NCI-H2081 (cell line): ENCODE measurements at regions not wholly inside any gene's neighbourhood (a gene's known extent, or its start where the extent isn't known, plus 50 kb on each side); places are given as distances from the start of the nearest gene placed in this dataset.
"Not testable (repeated sequence)": the region's sequence is repeated elsewhere in the genome, so short reads cannot be mapped to it uniquely, and the experiment has no call there.

Experiments
- DNase-seq, 2 experiments: peaks; one replicate each; lab custom pipeline; 2025; lab: John Stamatoyannopoulos, UW

DNA sequence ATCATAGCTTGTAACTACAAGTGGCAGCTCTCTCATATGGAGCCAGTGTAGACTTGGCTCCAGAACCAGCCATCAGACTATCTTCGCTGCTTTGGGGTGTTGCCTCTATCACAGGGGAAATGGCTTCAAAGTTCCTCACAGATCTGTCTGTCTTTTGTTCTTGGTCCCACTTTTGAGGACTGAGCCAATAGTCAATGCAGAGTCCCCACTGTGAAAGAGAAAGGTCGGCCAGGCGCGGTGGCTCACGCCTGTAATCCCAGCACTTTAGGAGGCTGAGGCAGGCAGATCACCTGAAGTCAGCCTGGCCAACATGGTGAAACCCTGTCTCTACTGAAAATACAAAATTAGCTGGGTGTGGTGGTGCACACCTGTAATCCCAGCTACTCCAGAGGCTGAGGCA lies 86.9 kb upstream of the FZD7 start:
- DNase-seq, result not testable (repeated sequence)

DNA sequence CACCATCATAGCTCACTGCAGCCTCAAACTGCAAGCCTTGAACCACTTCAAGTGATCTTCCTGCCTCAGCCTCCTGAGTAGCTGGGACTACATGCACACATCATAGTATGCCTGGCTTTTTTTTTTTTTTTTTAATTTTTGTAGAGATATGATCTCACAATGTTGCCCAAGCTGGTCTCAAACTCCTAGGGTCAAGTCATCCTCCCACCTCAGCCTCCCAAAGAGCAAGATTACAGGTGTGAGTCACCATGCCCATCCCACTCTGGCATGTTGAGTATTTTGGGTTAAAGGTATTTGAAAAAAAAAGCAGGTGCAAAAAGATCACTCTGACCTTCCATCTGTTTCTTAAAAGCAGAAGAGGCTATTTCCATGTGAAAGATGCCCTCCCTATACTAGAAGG lies 86.4 kb upstream of the FZD7 start:
- DNase-seq, result no peak

DNA sequence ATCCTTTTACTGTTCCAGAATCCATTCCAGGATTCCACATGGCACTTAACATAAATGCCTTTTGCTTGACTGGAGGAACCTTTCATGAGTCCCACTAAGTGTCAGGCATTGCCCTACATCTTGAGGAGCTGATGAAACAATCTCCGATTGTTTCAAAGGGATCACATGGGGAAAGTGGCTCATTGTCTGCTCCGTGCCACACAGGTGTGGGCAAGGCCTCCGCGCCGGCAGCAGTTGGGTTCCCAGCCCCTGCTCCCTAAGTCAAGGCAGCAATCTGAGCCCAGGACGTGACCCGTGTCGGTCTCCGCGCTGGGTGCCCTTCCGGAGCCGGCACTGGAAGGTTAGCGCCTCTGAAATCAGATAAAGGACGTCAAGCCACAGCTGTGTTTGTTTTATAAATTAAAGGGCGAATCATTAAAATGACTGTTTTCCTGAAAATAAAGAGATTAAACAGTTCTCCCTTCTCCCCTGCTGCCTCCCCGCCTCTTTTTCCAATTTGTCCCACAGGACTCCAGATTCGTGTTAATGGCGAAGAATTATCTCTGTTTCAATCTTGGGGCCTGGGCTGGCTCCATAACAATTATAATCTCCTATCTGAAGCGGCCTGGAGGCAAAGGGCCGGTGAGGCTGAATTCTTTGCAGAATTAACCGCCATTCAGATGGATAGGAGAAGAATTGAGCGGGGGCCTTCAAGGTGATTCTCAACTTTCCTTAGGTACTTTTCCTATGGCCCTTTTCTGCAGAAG lies 84.3 kb upstream of the FZD7 start:
- peak in 1 of 2 experiments; percentile 16 for DNase-seq

DNA sequence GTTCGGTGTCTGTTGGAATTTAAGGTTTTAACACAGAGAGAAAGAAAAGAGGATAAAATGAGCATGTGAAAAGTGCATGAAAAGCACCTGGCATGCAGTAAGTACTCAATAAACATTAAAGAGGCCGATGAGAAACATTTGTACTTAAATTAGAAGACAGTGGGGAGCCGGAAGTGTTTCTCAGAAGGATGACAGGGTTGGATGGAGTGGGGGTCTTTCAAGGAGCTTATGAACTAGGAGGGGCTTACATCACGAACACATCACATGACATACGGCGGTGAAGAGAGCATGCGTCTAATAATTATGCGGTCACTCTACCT lies 83.8 kb upstream of the FZD7 start:
- no peak for DNase-seq

DNA sequence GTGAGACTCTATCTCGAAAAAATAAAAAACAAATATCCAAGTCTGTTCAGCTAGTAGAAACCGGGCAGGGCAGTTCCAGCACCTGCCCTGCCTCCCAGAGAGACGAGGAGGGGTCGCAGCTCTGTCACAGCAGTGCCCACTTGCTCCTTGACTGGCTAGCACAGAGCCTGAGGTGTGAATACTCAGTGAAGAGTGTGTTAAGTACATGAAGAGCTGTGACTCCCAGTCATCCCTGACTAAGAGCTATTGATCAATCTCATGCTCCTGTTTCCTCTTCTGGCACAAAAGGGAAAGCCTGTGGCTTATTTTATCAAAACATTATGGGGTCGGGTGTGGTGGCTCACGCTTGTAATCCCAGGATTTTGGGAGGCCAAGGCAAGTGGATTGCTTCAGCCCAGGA lies 83.0 kb upstream of the FZD7 start:
- no peak for DNase-seq

DNA sequence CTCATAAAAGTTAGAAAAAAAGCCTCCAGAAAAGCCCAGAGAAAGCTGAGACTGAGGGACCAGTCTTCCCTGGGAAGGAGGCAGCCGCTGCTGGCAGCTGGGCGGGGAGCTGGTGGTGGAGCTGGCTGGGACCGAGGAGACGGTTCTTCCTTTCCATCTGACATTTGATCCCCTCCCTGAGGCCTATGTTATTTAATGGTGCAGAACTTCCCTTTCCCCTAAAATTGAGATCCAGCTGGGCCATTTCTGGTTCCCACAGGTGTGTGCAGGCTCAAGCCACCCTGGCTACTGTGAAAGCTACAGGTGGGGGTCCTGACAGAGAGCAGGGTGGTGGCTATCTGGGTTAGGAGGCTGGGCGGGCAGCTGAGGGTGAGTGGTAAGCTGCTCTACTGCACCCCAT lies 81.5 kb upstream of the FZD7 start:
- peak in 1 of 2 experiments; percentile 34 for DNase-seq

DNA sequence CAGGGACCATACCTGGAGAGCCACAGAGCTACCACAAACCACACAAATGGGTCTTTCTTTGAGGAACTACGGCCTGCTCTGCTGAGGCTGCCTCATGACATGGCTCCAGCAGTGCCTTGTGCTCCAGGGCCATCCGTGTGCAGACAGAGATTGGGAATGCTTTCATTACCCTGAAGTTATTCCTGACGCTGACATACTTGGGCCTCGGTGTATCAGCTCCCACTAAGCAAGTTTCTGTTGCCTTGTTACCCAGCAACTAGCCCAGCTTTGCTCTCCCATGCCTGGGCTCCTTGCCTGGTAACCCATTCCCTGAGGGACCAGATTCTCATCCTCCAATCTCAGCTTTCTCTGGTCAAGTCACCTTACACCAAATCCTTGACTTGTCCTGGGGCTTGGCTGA lies 80.3 kb upstream of the FZD7 start:
- DNase-seq, result no peak

DNA sequence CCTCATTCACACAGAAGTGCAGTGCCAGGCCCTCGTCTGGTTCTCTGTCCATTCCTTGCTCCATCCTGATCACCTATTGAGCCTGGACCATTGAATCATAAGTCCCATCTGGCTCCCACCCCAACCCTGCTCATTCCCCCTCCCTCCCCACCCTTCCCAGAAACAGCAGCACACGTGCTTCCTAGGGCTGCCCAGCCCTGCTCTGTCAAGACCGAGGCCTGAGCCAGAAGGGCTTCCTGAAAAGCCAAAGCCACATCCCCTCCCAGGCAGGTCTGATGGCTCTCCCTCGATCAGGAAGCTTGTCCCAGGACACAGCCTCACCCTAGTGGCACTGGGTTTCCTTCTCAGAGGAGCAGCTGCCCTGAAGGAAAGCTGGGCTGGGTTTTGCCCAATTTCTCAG lies 79.8 kb upstream of the FZD7 start:
- no peak for DNase-seq

DNA sequence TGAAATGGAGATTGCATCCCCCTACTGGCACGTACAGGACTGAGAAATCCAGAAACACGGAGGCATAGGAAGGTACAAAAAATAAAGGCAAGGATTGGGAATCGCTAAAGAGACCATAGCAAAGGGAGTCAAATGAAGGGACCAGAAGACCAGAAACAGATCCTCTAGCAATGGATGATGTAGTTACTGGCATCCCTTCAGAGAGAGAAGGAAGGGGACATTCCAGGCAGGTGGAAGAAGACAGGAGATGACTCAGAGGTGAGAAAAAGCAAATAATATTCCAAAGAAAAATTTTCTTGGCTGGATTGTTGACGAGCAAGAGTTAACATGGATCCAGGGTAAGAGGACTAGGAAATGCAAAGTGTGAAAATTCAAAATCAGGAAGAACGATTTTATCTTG lies 78.4 kb upstream of the FZD7 start:
- no peak for DNase-seq

DNA sequence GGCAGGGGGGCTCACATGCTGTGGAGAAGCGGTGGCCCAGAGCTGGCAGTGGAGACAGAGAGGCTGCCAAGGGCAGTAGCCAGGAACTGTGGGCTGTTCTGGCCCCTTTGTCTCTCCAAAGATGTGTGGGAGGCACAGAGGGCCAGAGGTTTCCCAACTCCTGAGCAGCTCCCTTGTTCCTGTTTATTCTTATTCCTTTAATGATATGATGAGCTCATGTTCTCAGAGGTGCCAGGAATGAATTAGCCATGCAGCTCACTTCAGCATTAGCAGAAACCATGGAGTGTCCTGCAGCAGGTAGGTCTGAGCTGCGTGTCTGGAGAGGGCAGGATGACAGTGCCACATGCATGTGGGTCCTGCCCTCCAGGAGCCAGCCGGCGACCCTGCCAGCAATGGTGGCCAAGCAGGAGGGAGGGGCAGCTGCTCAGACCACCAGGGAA lies 77.9 kb upstream of the FZD7 start:
- DNase-seq, result no peak

DNA sequence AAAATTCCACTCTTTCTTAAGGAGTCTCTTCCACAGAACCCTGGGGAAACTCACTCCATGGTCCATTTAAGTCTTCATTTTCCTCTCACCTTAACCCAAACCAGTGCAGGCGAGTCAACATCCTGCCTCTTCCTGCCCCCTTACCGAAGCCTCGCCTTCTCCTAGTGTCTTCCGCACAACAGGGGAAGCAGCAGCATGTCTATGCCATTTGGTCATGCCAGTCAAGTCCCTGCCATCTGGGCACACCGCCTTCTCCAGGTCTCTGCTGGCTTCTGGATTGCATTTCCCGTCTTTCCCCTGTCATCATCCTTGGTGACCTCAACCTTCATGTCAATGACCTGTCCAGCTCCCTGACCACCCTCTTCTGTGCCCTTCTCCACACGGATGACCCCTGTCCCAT lies 77.3 kb upstream of the FZD7 start:
- no peak for DNase-seq

DNA sequence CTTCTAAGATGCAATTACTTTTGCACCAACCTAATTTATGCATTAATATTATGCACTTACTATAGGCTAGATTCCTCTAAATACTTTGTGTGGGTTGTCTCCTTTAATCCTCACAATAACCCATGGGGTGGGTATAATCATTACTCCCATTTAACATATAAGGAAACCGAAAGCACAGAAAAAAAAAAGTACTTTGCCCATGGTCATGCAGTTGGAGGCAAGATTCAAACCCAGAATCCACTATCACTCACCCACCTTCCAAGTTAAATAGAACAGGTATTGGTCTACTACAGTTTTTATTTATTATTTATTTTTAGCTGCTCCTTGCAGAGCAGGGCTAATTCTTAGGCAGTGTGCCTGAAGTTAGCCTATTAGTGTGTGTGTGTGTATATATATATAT lies 76.6 kb upstream of the FZD7 start:
- no peak for DNase-seq

DNA sequence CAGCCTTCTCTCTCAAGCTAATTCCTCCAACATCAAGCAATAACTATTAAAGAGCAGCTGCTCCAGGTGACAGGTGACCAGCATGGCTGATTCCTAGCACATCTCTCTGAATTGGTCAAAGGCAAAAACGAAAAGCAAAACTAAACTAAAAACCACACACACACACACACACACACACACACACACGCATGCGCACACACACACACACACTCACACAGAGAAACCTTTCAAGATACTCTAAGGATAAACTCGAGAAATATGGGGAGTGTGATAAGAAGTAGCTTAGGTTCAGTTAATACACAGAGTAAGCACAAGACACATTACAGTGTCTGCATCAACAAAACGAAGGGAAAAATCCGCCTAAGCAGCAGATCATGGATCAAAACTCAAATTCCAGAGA lies 74.5 kb upstream of the FZD7 start:
- no peak for DNase-seq

DNA sequence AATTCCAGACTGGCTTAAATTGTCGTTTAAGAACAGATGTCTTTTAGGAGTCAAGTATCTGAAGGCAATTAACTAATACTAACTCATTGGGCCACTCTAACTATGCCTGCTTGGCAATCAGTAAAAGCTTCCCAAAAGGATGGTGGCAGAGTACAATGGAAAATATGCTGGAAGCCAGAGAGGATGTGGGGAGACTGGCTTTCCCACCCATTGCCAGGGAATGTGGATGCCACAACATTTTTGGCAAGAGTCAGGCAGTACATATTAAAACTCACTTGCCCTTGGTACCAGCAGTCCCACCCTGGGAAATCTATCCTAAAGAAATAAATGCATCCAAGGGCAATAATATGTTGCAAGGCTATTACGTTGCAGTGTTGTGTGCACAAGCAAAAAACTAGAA lies 74.0 kb upstream of the FZD7 start:
- no peak for DNase-seq

DNA sequence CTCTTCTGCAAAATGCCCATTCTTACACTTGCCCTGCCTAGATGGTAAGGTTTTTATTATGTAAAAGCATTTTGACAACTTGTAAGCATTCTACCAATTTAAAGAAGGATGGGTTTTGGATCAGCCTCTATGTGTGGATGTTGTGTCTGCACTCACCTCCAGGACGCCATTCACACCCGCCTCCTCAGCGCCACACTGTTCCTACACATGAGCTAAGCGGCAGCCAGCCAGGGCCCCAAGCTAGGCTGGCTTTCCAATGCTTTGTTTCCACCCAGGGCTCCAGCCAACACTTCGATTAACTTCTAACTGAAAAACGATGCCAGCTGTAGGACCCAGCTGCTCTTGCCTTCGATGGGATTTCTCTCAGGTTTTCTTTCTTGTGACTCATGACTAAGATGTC lies 73.3 kb upstream of the FZD7 start:
- no peak for DNase-seq

DNA sequence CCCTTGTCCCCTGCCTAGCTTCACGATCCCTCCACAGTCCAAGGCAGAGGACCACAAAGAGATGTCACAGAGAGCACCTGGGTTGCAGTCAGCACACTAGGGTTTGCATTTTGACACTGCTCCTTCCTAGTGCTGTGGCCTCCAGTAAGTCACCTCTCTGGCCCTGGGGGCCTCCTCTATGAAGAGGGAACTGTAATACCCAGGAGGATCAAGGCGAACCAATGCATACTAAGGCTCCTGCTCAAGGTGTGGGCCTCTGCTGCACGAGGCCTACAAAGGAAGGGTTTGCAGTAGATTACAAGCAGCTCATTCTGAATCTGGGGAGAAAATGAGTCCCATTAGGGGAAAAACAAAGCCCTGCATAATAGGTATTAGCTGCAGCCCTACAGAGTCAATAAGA lies 72.3 kb upstream of the FZD7 start:
- DNase-seq, result no peak

DNA sequence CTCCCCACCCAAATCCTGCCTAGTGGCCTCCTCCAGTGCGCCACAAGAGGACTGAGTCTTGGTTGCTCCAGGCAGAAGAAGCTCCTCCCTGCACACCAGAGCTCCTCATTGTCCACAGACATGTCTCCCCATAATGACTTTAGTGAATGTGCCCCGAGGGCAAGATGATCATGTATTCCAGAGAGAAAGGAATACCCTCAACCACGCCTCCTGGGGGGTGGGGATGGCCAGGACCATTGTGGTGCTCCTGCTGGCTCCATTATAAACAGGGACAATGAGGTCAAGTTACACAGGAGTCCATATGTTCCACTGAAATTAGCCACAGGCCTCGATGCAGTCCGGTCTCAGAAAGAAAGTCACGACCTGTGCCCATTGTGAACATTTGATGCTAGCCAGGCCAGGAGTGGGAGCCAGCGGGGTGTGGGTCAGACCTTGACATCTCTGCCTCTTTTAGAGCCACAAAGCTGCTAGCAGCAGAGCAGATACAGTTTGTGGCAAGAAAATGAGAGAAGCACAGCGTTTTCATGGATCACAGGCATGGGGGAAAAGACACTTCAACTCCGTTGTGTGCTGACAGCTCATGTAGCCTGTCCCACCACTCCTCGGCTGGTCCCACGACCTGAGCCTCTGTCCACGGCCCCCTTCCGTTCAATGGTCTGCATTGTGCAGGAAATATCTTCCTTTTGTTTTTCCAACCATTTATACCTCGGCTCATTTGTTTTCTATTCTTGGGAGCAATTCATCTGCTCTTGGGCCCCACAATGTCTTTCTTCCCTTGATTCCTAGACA lies 70.7 kb upstream of the FZD7 start:
- peak in 1 of 2 experiments; percentile 10 for DNase-seq

DNA sequence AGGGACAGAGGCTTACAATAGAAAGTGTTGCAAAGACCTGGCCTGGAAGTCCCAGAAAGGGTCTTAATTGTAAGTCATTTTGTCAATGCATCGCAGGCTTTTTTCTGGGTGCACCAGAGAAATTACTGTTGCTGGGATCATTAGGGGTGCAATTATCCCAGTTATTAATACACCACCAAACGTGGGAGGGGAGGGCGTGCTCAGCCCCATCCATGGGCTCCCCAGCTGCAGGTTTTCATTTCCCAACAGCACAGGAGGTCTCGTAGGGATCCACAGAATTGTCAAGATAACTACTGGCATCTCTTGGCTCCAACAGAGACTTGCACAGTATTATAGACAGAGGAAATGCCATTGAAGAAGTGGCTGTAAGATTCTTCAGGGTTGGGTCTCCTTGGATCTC lies 69.6 kb upstream of the FZD7 start:
- no peak for DNase-seq

DNA sequence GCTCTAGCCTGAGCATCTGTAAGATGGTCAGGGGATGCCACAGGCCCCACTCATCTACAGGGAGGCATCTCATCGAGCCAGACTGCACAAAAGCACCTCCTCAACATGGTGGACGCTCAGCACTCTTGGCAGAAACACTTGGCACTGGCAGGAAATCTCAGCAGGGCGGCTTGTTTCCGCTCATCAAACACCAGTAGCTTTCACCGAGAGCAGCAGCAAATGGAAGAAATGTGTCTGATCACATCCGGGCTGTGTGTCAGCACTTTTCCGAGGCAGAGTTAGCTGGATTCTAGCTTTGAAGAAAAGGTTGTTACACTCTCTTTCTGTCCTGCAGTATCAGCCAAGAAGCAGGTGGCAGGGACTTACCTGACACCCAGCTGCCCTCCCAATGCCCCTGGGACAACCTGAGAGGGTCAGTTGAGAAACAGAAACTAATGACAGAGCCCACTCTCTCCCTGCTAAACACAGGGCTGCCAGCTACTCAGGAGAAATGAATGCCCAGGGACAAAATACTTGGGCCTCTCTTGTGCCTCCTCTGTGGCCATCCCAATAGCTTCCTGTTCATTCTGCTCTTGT lies 68.9 kb upstream of the FZD7 start:
- peak; percentile 65 to 93 for DNase-seq

DNA sequence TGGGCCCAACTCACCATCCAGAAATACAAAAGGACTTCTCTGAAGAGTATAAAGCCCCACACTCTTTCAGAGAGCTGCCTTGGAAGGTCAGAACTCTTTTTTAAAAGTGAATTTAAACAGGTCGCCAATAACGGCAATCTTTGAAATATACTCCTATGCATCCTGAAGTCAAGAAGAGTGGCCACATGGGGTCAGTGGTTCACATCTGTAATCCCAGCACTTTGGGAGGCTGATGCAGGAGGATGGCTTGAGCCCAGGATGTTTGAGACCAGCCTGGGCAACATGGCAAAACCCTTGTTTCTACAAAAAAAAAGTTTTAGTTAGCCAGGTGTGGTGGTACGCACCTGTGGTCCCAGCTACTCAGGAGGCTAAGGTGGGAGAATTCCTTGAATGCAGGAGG lies 68.1 kb upstream of the FZD7 start:
- no peak for DNase-seq

DNA sequence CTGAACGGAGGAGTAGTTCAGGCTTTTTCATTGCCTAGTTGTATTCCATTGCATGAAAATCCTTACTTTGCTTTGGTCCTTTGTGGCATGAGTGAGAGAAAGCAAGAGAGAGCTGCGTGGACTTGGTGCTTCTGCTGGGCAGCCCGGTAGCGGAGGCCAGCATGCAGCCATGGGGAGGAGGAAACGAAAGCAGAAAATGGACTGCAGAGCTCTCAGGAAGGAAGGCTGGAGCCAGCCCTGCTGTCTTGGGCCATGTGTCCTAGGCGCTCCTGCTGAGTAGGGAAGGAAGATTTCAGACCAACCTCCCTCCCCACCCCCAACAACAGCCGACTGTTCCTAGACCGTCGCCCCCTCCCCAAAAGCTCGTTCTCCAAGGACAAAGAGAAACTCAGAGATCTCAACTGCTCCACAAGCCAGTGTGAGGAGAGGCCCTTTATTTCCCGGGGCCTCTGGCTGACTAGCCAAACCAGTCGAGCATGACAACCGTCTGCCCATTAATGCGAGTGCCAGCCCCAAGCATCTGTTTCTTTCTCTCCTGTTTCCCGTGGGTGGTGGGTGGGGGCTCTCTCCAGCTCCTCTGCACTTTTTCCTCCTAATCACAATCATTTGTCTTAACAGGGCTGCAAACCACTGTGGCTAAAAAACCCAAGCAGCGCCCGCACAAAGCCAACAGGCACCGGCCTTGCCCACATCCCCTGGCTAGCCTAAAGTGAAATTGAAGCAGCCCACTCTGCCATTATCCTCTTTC lies 66.8 kb upstream of the FZD7 start:
- peak in 1 of 2 experiments; percentile 21 for DNase-seq

DNA sequence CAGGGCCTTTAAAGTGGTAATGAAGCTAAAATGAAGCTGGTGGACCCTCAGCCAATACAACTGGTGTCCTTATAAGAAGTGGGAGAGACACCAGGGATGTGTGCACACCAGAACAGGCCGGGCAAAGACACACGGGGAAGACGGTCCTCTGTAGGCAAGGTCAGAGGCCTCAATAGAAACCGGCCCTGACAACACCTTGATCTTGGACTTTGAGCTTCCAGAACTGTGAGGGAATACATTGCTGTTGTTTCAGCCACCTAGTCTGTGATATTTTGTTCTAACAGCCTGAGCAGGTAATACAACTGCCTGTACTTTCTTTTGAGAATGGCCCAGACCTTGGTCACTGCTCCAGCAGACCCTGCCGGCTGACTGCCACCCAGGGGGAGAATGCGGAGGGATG lies 65.6 kb upstream of the FZD7 start:
- DNase-seq, result no peak

DNA sequence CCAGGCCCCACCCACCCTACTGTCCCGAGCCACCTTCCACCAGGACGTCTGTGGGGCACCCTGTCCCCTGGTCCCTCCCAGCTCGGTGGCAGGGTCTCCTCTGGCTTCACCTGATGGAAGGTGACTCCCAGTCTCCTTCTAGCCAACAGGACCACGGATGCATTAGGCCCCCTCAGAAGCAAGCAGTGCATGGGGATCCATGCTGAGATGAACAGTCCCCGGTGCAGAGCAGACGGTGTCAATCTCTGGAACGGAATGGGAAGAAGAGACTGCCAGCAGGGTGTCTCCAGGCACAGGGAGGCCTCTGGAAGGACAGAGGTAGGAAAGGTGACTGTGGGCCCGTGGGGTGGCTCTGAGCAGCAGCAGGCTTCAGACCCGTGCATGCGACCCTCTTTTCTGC lies 65.2 kb upstream of the FZD7 start:
- no peak for DNase-seq
